Posterior cingulate gyrus (tissue), 11 donors: ENCODE measurements at regions not wholly inside any gene's neighbourhood (a gene's known extent, or its start where the extent isn't known, plus 50 kb on each side); places are given as distances from the start of the nearest gene placed in this dataset.

Experiments
- DNase-seq, 10 donors: peaks; one replicate each; pipeline versions ENCODE4 v3.0.0 to v3.0.0-alpha.2; 2020 to 2021; ENCODE audit warnings: mixed read lengths in 3 of 10
- intact Hi-C: fragments of 100-400 bp; cut with DNase I; formaldehyde crosslinking; loops from one replicate; pipeline ENCODE4 v1.15.1; 2023

GRCh38 chr2:105626212-105626965 lies 118.3 kb upstream of the NCK2 start:
- DNase-seq: no peak
- intact Hi-C loops: no loop called here

GRCh38 chr2:105625632-105626031 lies 119.1 kb upstream of the NCK2 start:
- intact Hi-C loops: no loop called here
- no peak for DNase-seq

- intact Hi-C loops: no loop called here
Measured at GRCh38 chr2:105621038-105621437, 123.7 kb upstream of the NCK2 start.

GRCh38 chr2:105618351-105618659 lies 126.4 kb upstream of the NCK2 start:
- intact Hi-C loops: no loop called here
- DNase-seq: no peak

More at GRCh38 chr2:105621038-105621437, 123.7 kb upstream of the NCK2 start:
- no peak for DNase-seq

- DNase-seq: no peak
- intact Hi-C loops: no loop called here
Measured at GRCh38 chr2:105617631-105618350, 126.9 kb upstream of the NCK2 start.

GRCh38 chr2:105615305-105615704 lies 129.4 kb upstream of the NCK2 start:
- intact Hi-C loops: no loop called here
- DNase-seq: no peak

GRCh38 chr2:105611811-105612424 lies 132.8 kb upstream of the NCK2 start:
- intact Hi-C loops: no loop called here
- no peak for DNase-seq

GRCh38 chr2:105611333-105611637 lies 133.4 kb upstream of the NCK2 start:
- intact Hi-C loops: no loop called here
- no peak for DNase-seq

- DNase-seq: no peak
Measured at GRCh38 chr2:105610576-105611332, 134.0 kb upstream of the NCK2 start.

GRCh38 chr2:105609746-105610402 lies 134.8 kb upstream of the NCK2 start:
- intact Hi-C loops: no loop called here
- DNase-seq: no peak

More at GRCh38 chr2:105610576-105611332, 134.0 kb upstream of the NCK2 start:
- intact Hi-C loops: no loop called here

- no peak for DNase-seq
- intact Hi-C loops: no loop called here
Measured at GRCh38 chr2:105607920-105608504, 136.7 kb upstream of the NCK2 start.

- no peak for DNase-seq
- intact Hi-C loops: no loop called here
Measured at GRCh38 chr2:105606081-105606480, 138.6 kb upstream of the NCK2 start.

- DNase-seq: peak in 4 of 10 donors; percentile 24 to 46 (median 36)
- intact Hi-C loops: no loop called here
Measured at GRCh38 chr2:105604938-105605337, 139.8 kb upstream of the NCK2 start.

GRCh38 chr2:105600949-105601794 lies 143.5 kb upstream of the NCK2 start:
- intact Hi-C loops: no loop called here
- DNase-seq: no peak

GRCh38 chr2:105600602-105600948 lies 144.1 kb upstream of the NCK2 start:
- DNase-seq: no peak
- intact Hi-C loops: no loop called here

- DNase-seq: no peak
- intact Hi-C loops: no loop called here
Measured at GRCh38 chr2:105600037-105600442, 144.7 kb upstream of the NCK2 start.

GRCh38 chr2:105598829-105599698 lies 145.6 kb upstream of the NCK2 start:
- intact Hi-C loops: no loop called here
- DNase-seq: no peak
